VCaP (cell line): ENCODE measurements at regions not wholly inside any gene's neighbourhood (a gene's known extent, or its start where the extent isn't known, plus 50 kb on each side); places are given as distances from the start of the nearest gene placed in this dataset.

Experiments
- H3K27ac ChIP-seq: fragments of 450-650 bp; 2 replicates; pipeline ENCODE4 v1.5.1; 2017
- TF ChIP-seq, protein P1 (sequence below): fragments of 450-650 bp; conservative IDR thresholded peaks from 2 replicates; pipeline ENCODE4 v1.5.1; 2017; ENCODE audit warnings: mild to moderate bottlenecking, moderate library complexity

DNA sequence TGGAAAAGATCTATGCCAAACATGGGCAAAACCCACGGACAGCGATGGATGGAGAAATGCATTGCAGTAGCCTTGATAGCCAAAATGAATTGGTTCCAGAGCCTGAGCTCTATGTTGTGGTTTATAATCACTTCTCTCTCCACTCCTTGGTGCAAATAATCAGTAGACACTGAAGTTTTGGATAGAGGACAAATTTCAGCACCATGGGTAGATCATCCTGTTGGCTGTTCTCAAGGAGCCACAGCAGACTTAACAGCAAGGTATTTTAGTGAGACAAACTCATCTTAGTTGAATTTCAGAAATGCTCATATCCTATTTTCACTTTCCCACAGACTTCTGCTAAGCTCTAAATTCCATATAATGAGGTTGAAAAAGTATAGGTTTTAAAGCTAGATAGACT is 88.3 kb upstream of the CCL1 start:
- TF ChIP-seq, protein P1, sequence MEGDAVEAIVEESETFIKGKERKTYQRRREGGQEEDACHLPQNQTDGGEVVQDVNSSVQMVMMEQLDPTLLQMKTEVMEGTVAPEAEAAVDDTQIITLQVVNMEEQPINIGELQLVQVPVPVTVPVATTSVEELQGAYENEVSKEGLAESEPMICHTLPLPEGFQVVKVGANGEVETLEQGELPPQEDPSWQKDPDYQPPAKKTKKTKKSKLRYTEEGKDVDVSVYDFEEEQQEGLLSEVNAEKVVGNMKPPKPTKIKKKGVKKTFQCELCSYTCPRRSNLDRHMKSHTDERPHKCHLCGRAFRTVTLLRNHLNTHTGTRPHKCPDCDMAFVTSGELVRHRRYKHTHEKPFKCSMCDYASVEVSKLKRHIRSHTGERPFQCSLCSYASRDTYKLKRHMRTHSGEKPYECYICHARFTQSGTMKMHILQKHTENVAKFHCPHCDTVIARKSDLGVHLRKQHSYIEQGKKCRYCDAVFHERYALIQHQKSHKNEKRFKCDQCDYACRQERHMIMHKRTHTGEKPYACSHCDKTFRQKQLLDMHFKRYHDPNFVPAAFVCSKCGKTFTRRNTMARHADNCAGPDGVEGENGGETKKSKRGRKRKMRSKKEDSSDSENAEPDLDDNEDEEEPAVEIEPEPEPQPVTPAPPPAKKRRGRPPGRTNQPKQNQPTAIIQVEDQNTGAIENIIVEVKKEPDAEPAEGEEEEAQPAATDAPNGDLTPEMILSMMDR: no peak

DNA sequence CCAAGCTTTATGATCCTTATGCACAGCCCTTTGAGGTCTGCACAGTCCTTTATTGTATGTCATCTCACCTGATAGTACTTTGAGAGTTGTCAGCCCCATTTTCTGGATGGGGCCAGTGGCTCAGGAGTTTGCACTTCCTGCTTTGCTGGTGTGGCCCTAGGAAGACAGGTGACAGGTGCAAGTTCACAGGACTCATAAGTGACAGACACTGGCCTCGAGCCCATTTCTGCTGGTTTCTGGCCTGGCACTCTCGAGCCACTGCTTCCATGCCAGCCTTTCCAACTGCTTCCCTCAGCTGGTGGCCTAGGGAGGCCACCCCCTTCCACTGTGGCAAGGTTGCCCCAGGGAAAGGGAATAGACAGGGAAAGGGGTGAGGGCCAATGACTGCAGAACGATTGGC is 84.4 kb upstream of the CCL1 start:
- no peak overlapping the region for H3K27ac ChIP-seq
- TF ChIP-seq, protein P1: no peak

More for the DNA sequence above, 88.3 kb upstream of the CCL1 start:
- no peak overlapping the region for H3K27ac ChIP-seq

DNA sequence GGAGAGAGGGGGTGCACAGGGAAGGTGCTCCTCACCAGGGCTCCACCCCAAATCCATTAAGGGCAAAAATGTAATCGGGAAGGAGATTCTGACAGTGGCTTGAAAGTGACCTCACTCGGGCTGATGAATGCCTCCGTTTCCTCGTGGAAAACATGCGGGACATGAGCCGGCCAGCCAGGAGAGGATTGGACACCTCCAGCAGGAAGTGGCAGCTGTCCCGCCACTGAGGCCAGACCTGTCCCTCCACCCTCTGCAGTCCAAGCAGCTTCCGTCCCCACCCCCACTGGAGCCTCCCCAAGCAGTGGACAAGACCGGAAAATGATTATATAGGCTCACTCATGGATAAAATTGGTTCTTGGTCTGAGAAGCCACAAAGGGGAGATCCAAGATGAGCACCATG is 82.1 kb upstream of the CCL1 start:
- H3K27ac ChIP-seq: no peak overlapping the region

DNA sequence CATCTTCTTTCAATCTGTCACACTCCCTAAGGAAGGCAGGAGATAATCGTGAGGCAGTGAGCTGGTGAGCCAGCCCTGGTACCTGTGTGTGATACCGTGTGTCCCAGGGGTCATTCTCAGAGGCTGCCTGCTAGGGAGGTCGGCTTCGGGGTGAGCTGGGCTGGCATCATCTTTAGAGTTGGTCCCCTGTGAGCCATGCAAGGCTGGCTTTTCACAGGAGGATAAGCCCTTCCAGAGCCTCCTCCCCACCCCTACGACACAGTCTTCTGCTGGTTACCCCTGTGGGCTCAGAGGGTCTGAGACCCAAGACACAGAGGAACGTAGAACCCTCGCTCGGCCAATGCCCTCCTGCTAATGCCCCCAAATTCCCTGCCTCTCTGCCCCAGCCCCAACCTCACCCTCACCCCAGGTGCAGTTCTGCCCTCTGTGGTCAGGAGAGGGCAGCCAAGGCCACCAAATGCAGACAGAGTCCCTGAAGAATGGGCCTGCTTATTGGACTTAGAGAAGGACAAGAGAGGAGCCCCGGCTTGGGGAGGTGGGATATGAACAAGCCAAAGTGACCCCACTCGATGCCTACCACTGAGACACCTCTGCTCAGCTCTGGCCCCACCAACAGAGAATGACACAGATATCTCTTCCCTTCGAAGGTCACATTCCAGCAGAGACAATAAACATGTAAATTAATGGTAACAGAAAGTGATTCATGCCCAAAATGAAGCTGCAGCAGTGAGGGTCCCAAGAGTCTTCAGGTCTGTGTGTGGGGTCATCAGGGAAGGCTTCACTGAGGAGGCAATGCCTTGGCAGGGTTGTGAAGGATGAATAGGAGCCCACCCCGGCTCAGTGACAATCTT is 80.8 kb upstream of the CCL1 start:
- TF ChIP-seq, protein P1: peak; percentile 91
- H3K27ac ChIP-seq: no peak overlapping the region

More for the DNA sequence above, 82.1 kb upstream of the CCL1 start:
- TF ChIP-seq, protein P1: no peak

DNA sequence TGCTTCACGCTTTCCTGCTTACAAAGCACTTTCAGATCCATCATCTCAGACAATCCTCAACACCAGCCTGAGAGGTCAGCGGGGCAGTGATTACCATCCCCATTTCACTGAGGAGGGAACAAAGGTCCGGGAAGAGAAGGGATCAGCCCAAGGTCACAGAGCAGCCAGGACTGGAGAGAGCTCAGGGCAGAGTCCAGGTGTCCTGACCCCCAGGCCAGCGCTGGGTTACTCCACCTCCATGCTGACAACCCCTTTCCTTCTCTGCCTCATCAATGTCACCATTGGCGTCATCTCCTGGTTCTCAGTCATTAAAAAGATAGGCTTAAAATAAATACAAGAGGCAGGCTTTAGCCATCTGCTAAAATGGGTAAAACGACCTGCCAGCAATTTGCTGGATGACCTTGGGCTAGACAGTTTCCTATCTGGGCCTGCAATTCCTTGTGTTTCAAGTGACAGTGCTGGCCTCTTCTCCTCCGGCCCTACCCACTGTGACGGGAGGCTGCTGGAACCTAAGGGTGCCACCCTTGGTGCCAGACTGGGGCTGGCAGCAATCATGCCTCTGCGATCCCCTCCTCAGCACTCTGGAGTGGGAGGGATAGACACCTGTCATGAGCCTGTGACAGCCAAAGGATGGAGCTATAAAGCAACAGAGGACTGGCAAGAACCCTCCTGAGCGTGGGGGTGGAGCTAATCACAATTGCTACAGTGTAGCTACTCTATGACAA is 79.5 kb upstream of the CCL1 start:
- TF ChIP-seq, protein P1: no peak
- no peak overlapping the region for H3K27ac ChIP-seq

DNA sequence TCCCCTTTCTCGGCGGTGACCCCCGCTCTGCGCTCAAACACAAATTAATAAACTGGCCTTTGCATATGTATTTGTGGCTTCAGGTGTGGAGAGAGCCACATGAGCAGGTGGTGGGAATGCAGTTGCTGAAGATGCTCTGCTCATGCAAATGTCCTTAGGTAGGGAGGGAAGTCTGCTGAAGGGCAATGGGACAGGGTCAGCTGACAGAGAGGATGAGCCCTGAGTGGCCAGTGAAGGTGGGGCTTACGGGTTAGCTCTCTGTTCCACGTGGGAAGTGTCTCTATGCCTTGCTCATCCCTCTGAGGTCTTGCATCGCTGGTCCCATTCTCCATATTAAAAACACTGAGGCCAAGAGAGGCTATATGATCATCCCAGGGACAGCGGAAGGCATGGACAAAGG is 74.2 kb upstream of the CCL1 start:
- no peak overlapping the region for H3K27ac ChIP-seq
- TF ChIP-seq, protein P1: no peak

DNA sequence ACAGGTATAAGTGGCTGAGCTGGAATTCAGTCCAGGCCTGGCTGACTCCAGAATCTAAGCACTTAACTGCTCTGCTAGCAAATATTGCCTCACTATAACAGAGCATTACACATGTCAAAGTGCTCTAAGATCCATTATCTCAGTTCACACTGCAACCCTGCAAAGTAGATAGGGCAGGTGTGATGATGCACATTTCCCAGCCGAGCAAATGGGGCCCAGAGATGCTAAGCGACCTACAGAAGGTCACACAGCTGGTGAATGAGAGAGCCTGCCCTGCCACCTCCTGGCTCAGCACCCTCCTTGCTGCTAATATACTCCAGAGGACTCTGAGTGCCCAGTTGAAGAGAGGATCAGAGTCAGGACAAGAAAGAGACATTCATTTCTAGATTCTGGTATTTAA is 73.6 kb upstream of the CCL1 start:
- TF ChIP-seq, protein P1: no peak; the same call in 1 of the 2 replicates
- no peak overlapping the region for H3K27ac ChIP-seq
